Transverse colon (tissue), 4 donors: ENCODE measurements at regions not wholly inside any gene's neighbourhood (a gene's known extent, or its start where the extent isn't known, plus 50 kb on each side); places are given as distances from the start of the nearest gene placed in this dataset.

Experiments
- CTCF ChIP-seq, 5 experiments: fragments of 200-600 bp in 3 of 5; fragments of 450-650 bp in 2 of 5; sonication (generic) in 3 of 5; IDR thresholded peaks; 1 replicate in 2 of 5; 2 replicates in 3 of 5; pipeline ENCODE4 v1.5.1; 2016 to 2017; ENCODE audit warnings: antibody characterized with exemption in 5 of 5, inconsistent platforms in 3 of 5, mild to moderate bottlenecking in 2 of 5, moderate library complexity in 1 of 5
- POLR2A ChIP-seq: fragments of 450-650 bp; IDR thresholded peaks from one replicate; pipeline ENCODE4 v1.6.1; 2016; ENCODE audit warnings: antibody characterized with exemption, mild to moderate bottlenecking, moderate library complexity
- POLR2AphosphoS5 ChIP-seq, 3 donors: sonication (generic); formaldehyde crosslinking; IDR thresholded peaks; one replicate each; pipeline ENCODE4 v1.6.1; 2016; ENCODE audit warnings: antibody characterized with exemption in 3 of 3

GRCh38 chr14:56899829-56900228 lies 89.5 kb upstream of the OTX2 start:
- TF ChIP-seq CTCF (IDR thresholded peaks at IDR 0.05) (no peak), POLR2A (no peak), POLR2AphosphoS5 (IDR thresholded peaks at IDR 0.05) (no peak)
